ENCODE measurements at regions not wholly inside any gene's neighbourhood (a gene's known extent, or its start where the extent isn't known, plus 50 kb on each side); places are given as distances from the start of the nearest gene placed in this dataset.
"Not testable (repeated sequence)": the region's sequence is repeated elsewhere in the genome, so short reads cannot be mapped to it uniquely, and the experiment has no call there.

GRCh38 chr18:29726646-29727045, 1315.9 kb downstream of the DSC3 start:
- Mint-ChIP-seq H3K27me3 (no peaks in the 10 kb centered on the region), H3K27ac (no peak overlapping the region), H3K9me3 (peaks cover 33% of the 10 kb centered on the region), H3K4me1 (no peaks in the 10 kb centered on the region), H3K4me3 (no peak overlapping the region), H3K36me3 (ENCODE audit: low read depth) (no peaks in the 10 kb centered on the region)
- no peak for DNase-seq
- POLR2A ChIA-PET, result no interaction called here
- CTCF ChIA-PET, result no interaction called here

GRCh38 chr18:29723486-29723885, 1319.1 kb downstream of the DSC3 start:
- H3K27ac Mint-ChIP-seq; H3K36me3 Mint-ChIP-seq (ENCODE audit: low read depth); H3K27me3 Mint-ChIP-seq; CTCF ChIA-PET; H3K4me3 Mint-ChIP-seq; DNase-seq; POLR2A ChIA-PET; H3K4me1 Mint-ChIP-seq: not testable (repeated sequence)
- peaks cover 33% of the 10 kb centered on the region for H3K9me3 Mint-ChIP-seq

GRCh38 chr18:29715960-29716359, 1326.6 kb downstream of the DSC3 start:
- POLR2A ChIA-PET; DNase-seq; H3K36me3 Mint-ChIP-seq (ENCODE audit: low read depth); H3K27ac Mint-ChIP-seq; H3K4me1 Mint-ChIP-seq; H3K27me3 Mint-ChIP-seq; CTCF ChIA-PET; H3K4me3 Mint-ChIP-seq: not testable (repeated sequence)
- peaks cover 16% of the 10 kb centered on the region for H3K9me3 Mint-ChIP-seq

- POLR2A ChIA-PET, result no interaction called here
- CTCF ChIA-PET, result no interaction called here
- peaks cover 15% of the 10 kb centered on the region for H3K9me3 Mint-ChIP-seq
- no peak overlapping the region for H3K4me3 Mint-ChIP-seq
- no peak for DNase-seq
- no peaks in the 10 kb centered on the region for H3K4me1 Mint-ChIP-seq
- H3K36me3 Mint-ChIP-seq (ENCODE audit: low read depth), result no peaks in the 10 kb centered on the region
- no peak overlapping the region for H3K27ac Mint-ChIP-seq
- no peaks in the 10 kb centered on the region for H3K27me3 Mint-ChIP-seq
Observed at GRCh38 chr18:29712785-29713184, 1329.8 kb downstream of the DSC3 start.

- Mint-ChIP-seq H3K4me1 (no peaks in the 10 kb centered on the region), H3K36me3 (ENCODE audit: low read depth) (no peaks in the 10 kb centered on the region), H3K27ac (no peak overlapping the region), H3K4me3 (no peak overlapping the region), H3K9me3 (peaks cover 14% of the 10 kb centered on the region), H3K27me3 (no peaks in the 10 kb centered on the region)
- ChIA-PET CTCF (no interaction called here), POLR2A (no interaction called here)
- DNase-seq, result no peak
Observed at GRCh38 chr18:29711932-29712331, 1330.6 kb downstream of the DSC3 start.

- H3K27me3 Mint-ChIP-seq, result no peaks in the 10 kb centered on the region
- no peak overlapping the region for H3K27ac Mint-ChIP-seq
- H3K4me1 Mint-ChIP-seq, result no peaks in the 10 kb centered on the region
- H3K4me3 Mint-ChIP-seq, result no peak overlapping the region
- no peak for DNase-seq
- POLR2A ChIA-PET, result no interaction called here
- peaks cover 6% of the 10 kb centered on the region for H3K9me3 Mint-ChIP-seq
- CTCF ChIA-PET, result no interaction called here
- H3K36me3 Mint-ChIP-seq (ENCODE audit: low read depth), result no peaks in the 10 kb centered on the region
Observed at GRCh38 chr18:29693334-29693733, 1349.2 kb downstream of the DSC3 start.

- H3K27ac Mint-ChIP-seq, result no peak overlapping the region
- H3K4me1 Mint-ChIP-seq, result no peaks in the 10 kb centered on the region
- no peaks in the 10 kb centered on the region for H3K36me3 Mint-ChIP-seq (ENCODE audit: low read depth)
- ChIA-PET POLR2A (no interaction called here), CTCF (no interaction called here)
- H3K9me3 Mint-ChIP-seq, result peaks cover 7% of the 10 kb centered on the region
- no peak for DNase-seq
- H3K4me3 Mint-ChIP-seq, result no peak overlapping the region
- no peaks in the 10 kb centered on the region for H3K27me3 Mint-ChIP-seq
Observed at GRCh38 chr18:29681578-29681977, 1361.0 kb downstream of the DSC3 start.

GRCh38 chr18:29664278-29665036, 1378.1 kb downstream of the DSC3 start:
- POLR2A ChIA-PET, result no interaction called here
- Mint-ChIP-seq H3K27ac (no peak overlapping the region), H3K9me3 (peaks cover 2% of the 10 kb centered on the region), H3K4me3 (no peak overlapping the region), H3K36me3 (ENCODE audit: low read depth) (no peaks in the 10 kb centered on the region), H3K27me3 (no peaks in the 10 kb centered on the region), H3K4me1 (no peaks in the 10 kb centered on the region)
- DNase-seq, result no peak
- CTCF ChIA-PET, result no interaction called here

- H3K9me3 Mint-ChIP-seq, result peaks cover 2% of the 10 kb centered on the region
- no peak for DNase-seq
- CTCF ChIA-PET, result no interaction called here
- no peaks in the 10 kb centered on the region for H3K27me3 Mint-ChIP-seq
- no peak overlapping the region for H3K27ac Mint-ChIP-seq
- no peak overlapping the region for H3K4me3 Mint-ChIP-seq
- H3K4me1 Mint-ChIP-seq, result no peaks in the 10 kb centered on the region
- POLR2A ChIA-PET, result no interaction called here
- H3K36me3 Mint-ChIP-seq (ENCODE audit: low read depth), result no peaks in the 10 kb centered on the region
Observed at GRCh38 chr18:29661924-29662323, 1380.6 kb downstream of the DSC3 start.

- Mint-ChIP-seq H3K27ac (no peak overlapping the region), H3K9me3 (peaks cover 2% of the 10 kb centered on the region), H3K4me1 (no peaks in the 10 kb centered on the region), H3K4me3 (no peak overlapping the region), H3K36me3 (ENCODE audit: low read depth) (no peaks in the 10 kb centered on the region), H3K27me3 (no peaks in the 10 kb centered on the region)
- DNase-seq, result no peak
- ChIA-PET POLR2A (no interaction called here), CTCF (no interaction called here)
Observed at GRCh38 chr18:29660777-29661176, 1381.8 kb downstream of the DSC3 start.

GRCh38 chr18:29653671-29654215, 1388.8 kb downstream of the DSC3 start:
- Mint-ChIP-seq H3K27ac (no peak overlapping the region), H3K36me3 (ENCODE audit: low read depth) (no peaks in the 10 kb centered on the region), H3K9me3 (peaks cover 17% of the 10 kb centered on the region), H3K4me3 (no peak overlapping the region), H3K27me3 (no peaks in the 10 kb centered on the region), H3K4me1 (no peaks in the 10 kb centered on the region)
- DNase-seq, result no peak
- CTCF ChIA-PET, result no interaction called here
- POLR2A ChIA-PET, result no interaction called here

- no peaks in the 10 kb centered on the region for H3K36me3 Mint-ChIP-seq (ENCODE audit: low read depth)
- no peak overlapping the region for H3K27ac Mint-ChIP-seq
- H3K27me3 Mint-ChIP-seq, result no peaks in the 10 kb centered on the region
- H3K9me3 Mint-ChIP-seq, result peaks cover 17% of the 10 kb centered on the region
- no peak for DNase-seq
- H3K4me3 Mint-ChIP-seq, result no peak overlapping the region
- ChIA-PET CTCF (no interaction called here), POLR2A (no interaction called here)
- H3K4me1 Mint-ChIP-seq, result no peaks in the 10 kb centered on the region
Observed at GRCh38 chr18:29652797-29653196, 1389.7 kb downstream of the DSC3 start.

- ChIA-PET POLR2A (no interaction called here), CTCF (no interaction called here)
- no peaks in the 10 kb centered on the region for H3K27me3 Mint-ChIP-seq
Observed at GRCh38 chr18:29651122-29651680, 1391.3 kb downstream of the DSC3 start.

GRCh38 chr18:29648891-29649290, 1393.7 kb downstream of the DSC3 start:
- no peak overlapping the region for H3K27ac Mint-ChIP-seq
- no peak overlapping the region for H3K4me3 Mint-ChIP-seq
- no peaks in the 10 kb centered on the region for H3K4me1 Mint-ChIP-seq
- no peak for DNase-seq
- CTCF ChIA-PET, result no interaction called here
- no peaks in the 10 kb centered on the region for H3K27me3 Mint-ChIP-seq
- peaks cover 15% of the 10 kb centered on the region for H3K9me3 Mint-ChIP-seq
- H3K36me3 Mint-ChIP-seq (ENCODE audit: low read depth), result no peaks in the 10 kb centered on the region
- POLR2A ChIA-PET, result no interaction called here

More at GRCh38 chr18:29651122-29651680, 1391.3 kb downstream of the DSC3 start:
- Mint-ChIP-seq H3K4me3 (no peak overlapping the region), H3K36me3 (ENCODE audit: low read depth) (no peaks in the 10 kb centered on the region), H3K9me3 (peaks cover 17% of the 10 kb centered on the region), H3K4me1 (no peaks in the 10 kb centered on the region), H3K27ac (no peak overlapping the region)
- no peak for DNase-seq
